ENCODE measurements at regions not wholly inside any gene's neighbourhood (a gene's known extent, or its start where the extent isn't known, plus 50 kb on each side); places are given as distances from the start of the nearest gene placed in this dataset.

DNA sequence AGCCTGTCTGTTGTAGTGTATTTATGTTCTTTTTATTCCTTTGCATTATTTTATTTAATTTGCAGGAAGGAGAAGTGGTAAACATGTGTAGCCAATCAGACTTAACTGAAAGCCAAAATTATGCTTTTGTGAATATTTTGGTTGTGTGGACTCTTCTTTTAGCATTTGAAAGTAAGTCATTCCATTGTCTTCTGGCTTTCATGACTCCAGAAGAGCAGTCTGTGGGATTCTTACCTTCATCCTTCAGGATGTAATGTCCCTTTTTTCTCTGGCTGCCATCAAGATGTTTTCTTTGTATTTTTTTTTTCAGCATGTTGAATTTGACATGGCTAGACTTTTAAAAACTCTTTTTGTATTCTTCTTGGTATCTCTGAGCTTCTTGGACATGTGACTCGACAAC lies 895.2 kb upstream of the ZEB2 start:
- Histone ChIP-seq H3K27ac (ENCODE audit: low read depth, low read length) (no peak overlapping the region), H3K4me3 (ENCODE audit: low read depth, low read length) (no peak overlapping the region), H3K4me1 (ENCODE audit: control insufficient read depth, insufficient read depth, low read length) (no peaks in the 10 kb centered on the region), H3K36me3 (ENCODE audit: control insufficient read depth, insufficient read depth, low read length) (no peaks in the 10 kb centered on the region), H3K27me3 (ENCODE audit: control insufficient read depth, insufficient read depth, low read length) (no peaks in the 10 kb centered on the region), H3K9ac (ENCODE audit: low read depth, low read length) (no peak overlapping the region), H3K9me3 (ENCODE audit: control insufficient read depth, insufficient read depth, low read length) (no peaks in the 10 kb centered on the region)

- no peak overlapping the region for H3K9ac ChIP-seq (ENCODE audit: low read depth, low read length)
Measured at GRCh38 chr2:145413261-145414030, 893.5 kb upstream of the ZEB2 start.

DNA sequence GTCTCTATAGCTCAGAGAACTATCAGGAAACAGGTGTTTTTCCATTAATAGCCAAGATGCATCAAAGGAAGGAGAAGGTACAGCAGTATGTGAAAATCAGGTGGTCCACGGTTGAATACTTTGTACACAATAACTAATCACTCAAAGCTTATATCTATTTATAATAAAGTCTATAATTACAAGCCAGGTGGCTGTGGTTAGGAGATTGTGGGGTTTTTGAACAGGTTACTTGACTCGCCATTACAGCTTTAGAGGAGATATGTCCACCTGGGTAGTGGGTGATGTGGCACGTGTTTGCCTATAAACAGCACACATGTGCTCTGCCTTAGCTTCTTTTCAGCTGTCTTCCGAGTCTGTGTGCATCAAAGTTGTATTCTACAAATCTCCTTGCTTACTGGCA lies 892.2 kb upstream of the ZEB2 start:
- no peaks in the 10 kb centered on the region for H3K4me1 ChIP-seq (ENCODE audit: control insufficient read depth, insufficient read depth, low read length)
- H3K9me3 ChIP-seq (ENCODE audit: control insufficient read depth, insufficient read depth, low read length), result no peaks in the 10 kb centered on the region
- no peak overlapping the region for H3K9ac ChIP-seq (ENCODE audit: low read depth, low read length)
- H3K4me3 ChIP-seq (ENCODE audit: low read depth, low read length), result no peak overlapping the region
- H3K27me3 ChIP-seq (ENCODE audit: control insufficient read depth, insufficient read depth, low read length), result no peaks in the 10 kb centered on the region
- no peaks in the 10 kb centered on the region for H3K36me3 ChIP-seq (ENCODE audit: control insufficient read depth, insufficient read depth, low read length)
- no peak overlapping the region for H3K27ac ChIP-seq (ENCODE audit: low read depth, low read length)

More at GRCh38 chr2:145413261-145414030, 893.5 kb upstream of the ZEB2 start:
- H3K4me1 ChIP-seq (ENCODE audit: control insufficient read depth, insufficient read depth, low read length), result no peaks in the 10 kb centered on the region
- no peak overlapping the region for H3K4me3 ChIP-seq (ENCODE audit: low read depth, low read length)
- H3K36me3 ChIP-seq (ENCODE audit: control insufficient read depth, insufficient read depth, low read length), result no peaks in the 10 kb centered on the region
- no peaks in the 10 kb centered on the region for H3K27me3 ChIP-seq (ENCODE audit: control insufficient read depth, insufficient read depth, low read length)
- H3K9me3 ChIP-seq (ENCODE audit: control insufficient read depth, insufficient read depth, low read length), result no peaks in the 10 kb centered on the region
- no peak overlapping the region for H3K27ac ChIP-seq (ENCODE audit: low read depth, low read length)

DNA sequence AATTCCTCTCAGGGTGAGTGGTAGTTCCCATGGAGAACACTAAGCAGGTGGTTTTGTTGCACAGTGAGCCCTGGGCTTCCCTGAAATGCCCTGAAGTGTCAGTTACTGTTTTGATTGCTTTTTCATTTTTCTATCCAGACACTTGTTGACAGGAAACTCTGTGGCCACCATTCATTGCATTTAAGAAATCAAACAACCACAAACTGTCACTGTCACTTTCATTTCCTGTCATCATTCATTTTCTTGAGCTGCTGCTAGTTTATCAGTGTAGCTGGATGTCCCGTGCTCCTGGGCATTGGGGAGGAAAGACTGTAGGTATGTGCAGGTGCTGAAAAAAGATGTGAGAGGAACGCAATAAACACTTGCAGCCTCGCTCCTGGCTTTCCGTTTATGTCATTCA lies 891.6 kb upstream of the ZEB2 start:
- Histone ChIP-seq H3K4me1 (ENCODE audit: control insufficient read depth, insufficient read depth, low read length) (no peaks in the 10 kb centered on the region), H3K9ac (ENCODE audit: low read depth, low read length) (no peak overlapping the region), H3K4me3 (ENCODE audit: low read depth, low read length) (no peak overlapping the region), H3K36me3 (ENCODE audit: control insufficient read depth, insufficient read depth, low read length) (no peaks in the 10 kb centered on the region), H3K27me3 (ENCODE audit: control insufficient read depth, insufficient read depth, low read length) (no peaks in the 10 kb centered on the region), H3K27ac (ENCODE audit: low read depth, low read length) (no peak overlapping the region), H3K9me3 (ENCODE audit: control insufficient read depth, insufficient read depth, low read length) (no peaks in the 10 kb centered on the region)

DNA sequence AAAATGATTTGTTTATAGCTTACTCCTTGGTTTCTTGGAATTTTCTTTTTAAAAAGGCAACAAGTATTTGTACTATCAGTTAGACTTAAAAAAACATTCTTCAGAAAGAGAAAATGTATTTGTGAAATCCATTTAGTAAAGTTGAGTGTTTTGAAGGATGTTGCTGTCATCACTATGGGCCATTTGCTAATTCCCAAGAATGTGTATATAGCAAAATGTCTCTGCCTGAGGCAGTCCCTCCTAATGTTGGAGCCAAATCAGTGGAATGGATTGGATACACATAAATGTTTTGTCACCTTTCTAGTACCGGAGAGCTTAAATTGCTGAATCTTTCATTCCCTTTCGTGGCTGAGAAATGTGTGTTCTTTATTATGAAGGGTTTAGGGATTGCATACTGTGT lies 890.2 kb upstream of the ZEB2 start:
- Histone ChIP-seq H3K4me3 (ENCODE audit: low read depth, low read length) (no peak overlapping the region), H3K9ac (ENCODE audit: low read depth, low read length) (no peak overlapping the region), H3K36me3 (ENCODE audit: control insufficient read depth, insufficient read depth, low read length) (no peaks in the 10 kb centered on the region), H3K27me3 (ENCODE audit: control insufficient read depth, insufficient read depth, low read length) (no peaks in the 10 kb centered on the region), H3K27ac (ENCODE audit: low read depth, low read length) (no peak overlapping the region), H3K4me1 (ENCODE audit: control insufficient read depth, insufficient read depth, low read length) (no peaks in the 10 kb centered on the region), H3K9me3 (ENCODE audit: control insufficient read depth, insufficient read depth, low read length) (no peaks in the 10 kb centered on the region)

DNA sequence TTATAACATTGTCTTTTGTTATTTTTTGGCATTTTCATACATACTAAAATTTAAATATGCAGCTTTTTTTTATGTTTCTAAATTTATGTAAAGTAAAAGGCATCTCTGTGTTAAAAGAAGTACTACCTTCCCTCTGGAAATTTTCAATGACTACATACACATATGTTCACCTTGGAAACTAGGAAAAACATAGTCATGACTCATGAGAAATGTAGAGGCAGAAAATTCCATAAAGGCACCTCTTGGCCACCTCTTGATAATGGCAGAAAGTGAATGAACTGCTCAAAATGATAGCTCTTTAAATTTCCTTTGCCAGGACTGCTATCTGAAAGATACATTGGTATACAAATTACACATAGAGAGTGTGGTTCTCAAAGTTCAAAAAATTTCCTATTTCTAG lies 889.1 kb upstream of the ZEB2 start:
- no peak overlapping the region for H3K27ac ChIP-seq (ENCODE audit: low read depth, low read length)
- no peaks in the 10 kb centered on the region for H3K4me1 ChIP-seq (ENCODE audit: control insufficient read depth, insufficient read depth, low read length)

DNA sequence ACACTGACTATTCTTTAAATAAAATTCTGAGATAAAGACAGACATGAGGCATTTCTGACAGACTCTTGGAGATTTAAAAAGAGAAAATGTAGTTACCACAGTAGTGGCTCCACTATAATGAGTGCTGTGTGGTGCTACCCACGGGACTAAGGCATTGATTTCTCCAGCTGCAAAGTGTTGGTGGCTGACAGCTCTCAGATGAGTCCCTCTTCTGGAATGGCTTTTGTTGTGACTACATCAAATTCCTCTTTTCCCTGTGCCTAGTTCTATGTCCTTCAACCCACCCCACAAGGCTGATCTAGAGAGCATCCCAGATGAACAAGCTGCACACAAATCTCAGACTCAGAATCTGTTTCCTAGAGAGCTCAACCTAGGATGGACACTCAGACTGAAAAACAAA lies 884.8 kb upstream of the ZEB2 start:
- Histone ChIP-seq H3K4me1 (ENCODE audit: control insufficient read depth, insufficient read depth, low read length) (no peaks in the 10 kb centered on the region), H3K9me3 (ENCODE audit: control insufficient read depth, insufficient read depth, low read length) (no peaks in the 10 kb centered on the region), H3K4me3 (ENCODE audit: low read depth, low read length) (no peak overlapping the region), H3K36me3 (ENCODE audit: control insufficient read depth, insufficient read depth, low read length) (no peaks in the 10 kb centered on the region), H3K27ac (ENCODE audit: low read depth, low read length) (no peak overlapping the region), H3K9ac (ENCODE audit: low read depth, low read length) (no peak overlapping the region), H3K27me3 (ENCODE audit: control insufficient read depth, insufficient read depth, low read length) (no peaks in the 10 kb centered on the region)

More for the DNA sequence above, 889.1 kb upstream of the ZEB2 start:
- H3K27me3 ChIP-seq (ENCODE audit: control insufficient read depth, insufficient read depth, low read length), result no peaks in the 10 kb centered on the region
- no peak overlapping the region for H3K9ac ChIP-seq (ENCODE audit: low read depth, low read length)
- H3K36me3 ChIP-seq (ENCODE audit: control insufficient read depth, insufficient read depth, low read length), result no peaks in the 10 kb centered on the region
- no peak overlapping the region for H3K4me3 ChIP-seq (ENCODE audit: low read depth, low read length)
- no peaks in the 10 kb centered on the region for H3K9me3 ChIP-seq (ENCODE audit: control insufficient read depth, insufficient read depth, low read length)

GRCh38 chr2:145402706-145403277 lies 882.9 kb upstream of the ZEB2 start:
- Histone ChIP-seq H3K9ac (ENCODE audit: low read depth, low read length) (no peak overlapping the region), H3K9me3 (ENCODE audit: control insufficient read depth, insufficient read depth, low read length) (no peaks in the 10 kb centered on the region), H3K36me3 (ENCODE audit: control insufficient read depth, insufficient read depth, low read length) (no peaks in the 10 kb centered on the region), H3K27me3 (ENCODE audit: control insufficient read depth, insufficient read depth, low read length) (no peaks in the 10 kb centered on the region), H3K4me3 (ENCODE audit: low read depth, low read length) (no peak overlapping the region), H3K27ac (ENCODE audit: low read depth, low read length) (no peak overlapping the region), H3K4me1 (ENCODE audit: control insufficient read depth, insufficient read depth, low read length) (no peaks in the 10 kb centered on the region)

- Histone ChIP-seq H3K27ac (ENCODE audit: low read depth, low read length) (no peak overlapping the region), H3K9ac (ENCODE audit: low read depth, low read length) (no peak overlapping the region), H3K36me3 (ENCODE audit: control insufficient read depth, insufficient read depth, low read length) (no peaks in the 10 kb centered on the region), H3K4me3 (ENCODE audit: low read depth, low read length) (no peak overlapping the region), H3K27me3 (ENCODE audit: control insufficient read depth, insufficient read depth, low read length) (no peaks in the 10 kb centered on the region), H3K9me3 (ENCODE audit: control insufficient read depth, insufficient read depth, low read length) (no peaks in the 10 kb centered on the region), H3K4me1 (ENCODE audit: control insufficient read depth, insufficient read depth, low read length) (no peaks in the 10 kb centered on the region)
Measured at GRCh38 chr2:145399131-145399530, 879.2 kb upstream of the ZEB2 start.

DNA sequence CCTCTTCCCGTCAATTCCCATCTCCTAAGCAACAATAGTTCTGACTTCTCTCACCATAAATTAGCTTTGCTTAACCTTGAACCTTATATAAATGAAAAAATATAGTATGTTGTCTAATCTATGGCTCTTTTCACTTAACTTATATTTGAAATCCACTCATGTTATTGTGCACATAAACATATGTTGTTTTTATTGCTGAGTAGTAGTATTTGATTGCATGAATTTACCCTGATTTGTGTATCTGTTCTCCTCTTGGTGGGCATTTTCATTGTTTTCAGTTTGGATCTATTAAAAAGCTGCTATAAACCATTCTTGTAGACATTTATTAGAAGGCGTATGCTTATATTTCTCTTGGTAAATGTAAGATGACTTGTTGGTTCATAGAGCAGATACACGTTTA lies 874.3 kb upstream of the ZEB2 start:
- Histone ChIP-seq H3K9me3 (ENCODE audit: control insufficient read depth, insufficient read depth, low read length) (no peaks in the 10 kb centered on the region), H3K4me3 (ENCODE audit: low read depth, low read length) (no peak overlapping the region), H3K27me3 (ENCODE audit: control insufficient read depth, insufficient read depth, low read length) (no peaks in the 10 kb centered on the region), H3K36me3 (ENCODE audit: control insufficient read depth, insufficient read depth, low read length) (no peaks in the 10 kb centered on the region), H3K27ac (ENCODE audit: low read depth, low read length) (no peak overlapping the region), H3K9ac (ENCODE audit: low read depth, low read length) (no peak overlapping the region), H3K4me1 (ENCODE audit: control insufficient read depth, insufficient read depth, low read length) (no peaks in the 10 kb centered on the region)

DNA sequence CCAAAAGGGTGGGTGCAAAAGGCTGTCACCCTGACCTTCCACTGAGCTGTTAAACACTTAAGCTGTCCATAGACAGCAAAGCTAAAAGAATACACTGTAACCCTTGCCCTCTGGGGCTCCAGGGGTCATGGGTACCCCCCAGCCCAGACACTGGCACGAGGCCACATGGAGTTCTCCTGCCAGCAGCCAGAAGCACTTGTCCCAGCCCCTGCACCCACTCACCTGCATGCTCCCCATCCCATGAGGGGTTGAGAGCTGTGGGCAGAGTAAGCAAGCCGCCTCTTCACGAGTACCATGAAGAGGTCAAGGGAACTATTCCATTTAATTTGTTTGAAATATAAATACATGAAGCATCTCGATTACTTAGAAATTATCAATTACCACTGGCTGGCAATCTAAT lies 867.1 kb upstream of the ZEB2 start:
- Histone ChIP-seq H3K9me3 (ENCODE audit: control insufficient read depth, insufficient read depth, low read length) (no peaks in the 10 kb centered on the region), H3K27me3 (ENCODE audit: control insufficient read depth, insufficient read depth, low read length) (no peaks in the 10 kb centered on the region), H3K9ac (ENCODE audit: low read depth, low read length) (no peak overlapping the region), H3K4me1 (ENCODE audit: control insufficient read depth, insufficient read depth, low read length) (no peaks in the 10 kb centered on the region), H3K36me3 (ENCODE audit: control insufficient read depth, insufficient read depth, low read length) (no peaks in the 10 kb centered on the region), H3K27ac (ENCODE audit: low read depth, low read length) (no peak overlapping the region), H3K4me3 (ENCODE audit: low read depth, low read length) (no peak overlapping the region)

Data from HUES48 (cell line).